Trophoblast cell (in vitro differentiated cells and primary cell): ENCODE measurements at regions not wholly inside any gene's neighbourhood (a gene's known extent, or its start where the extent isn't known, plus 50 kb on each side); places are given as distances from the start of the nearest gene placed in this dataset.

Experiments
- DNase-seq, 2 donors: peaks; one replicate each; pipeline ENCODE4 v3.0.0-alpha.2; 2016
- H2AFZ ChIP-seq: 2 replicates; pipeline ENCODE4 v1.6.1; 2013; ENCODE audit warnings: low read length, moderate library complexity, mild to moderate bottlenecking; ENCODE audit not compliant: insufficient read depth, poor library complexity
- H2AK5ac ChIP-seq: 2 replicates; pipeline ENCODE4 v1.6.1; 2013; ENCODE audit warnings: mild to moderate bottlenecking, low read length
- H2BK120ac ChIP-seq: 2 replicates; pipeline ENCODE4 v1.6.1; 2013; ENCODE audit warnings: low read length, mild to moderate bottlenecking, moderate library complexity; ENCODE audit not compliant: insufficient read depth, poor library complexity
- H2BK12ac ChIP-seq: 2 replicates; pipeline ENCODE4 v1.6.1; 2013; ENCODE audit warnings: mild to moderate bottlenecking, low read length, moderate library complexity
- H2BK5ac ChIP-seq: 2 replicates; pipeline ENCODE4 v1.6.1; 2013; ENCODE audit warnings: low read length, low read depth, moderate library complexity, mild to moderate bottlenecking; ENCODE audit not compliant: poor library complexity
- H3K14ac ChIP-seq: 2 replicates; pipeline ENCODE4 v1.6.1; 2013; ENCODE audit warnings: mild to moderate bottlenecking, low read length
- H3K18ac ChIP-seq: 2 replicates; pipeline ENCODE4 v1.6.1; 2013; ENCODE audit warnings: mild to moderate bottlenecking, low read length
- H3K23ac ChIP-seq: 2 replicates; pipeline ENCODE4 v1.6.1; 2013; ENCODE audit warnings: low read length
- H3K27ac ChIP-seq: 2 replicates; pipeline ENCODE4 v1.5.1; 2013; ENCODE audit warnings: low read depth, mild to moderate bottlenecking, inconsistent platforms, low read length, moderate library complexity
- H3K27me3 ChIP-seq: 2 replicates; pipeline ENCODE4 v1.6.1; 2013; ENCODE audit warnings: inconsistent platforms, mild to moderate bottlenecking, low read length, moderate library complexity; ENCODE audit not compliant: insufficient read depth
- H3K36me3 ChIP-seq, 2 experiments: 1 replicate in 1 of 2; 2 replicates in 1 of 2; pipeline ENCODE4 v1.6.1; 2013; ENCODE audit warnings: low read length in 2 of 2, mild to moderate bottlenecking in 2 of 2, moderate library complexity in 1 of 2; ENCODE audit not compliant: insufficient read depth in 2 of 2, control insufficient read depth in 1 of 2
- H3K4ac ChIP-seq: 2 replicates; pipeline ENCODE4 v1.6.1; 2013; ENCODE audit warnings: low read depth, mild to moderate bottlenecking, low read length, moderate library complexity
- H3K4me1 ChIP-seq, 2 experiments: 1 replicate in 1 of 2; 2 replicates in 1 of 2; pipeline ENCODE4 v1.6.1; 2013; ENCODE audit warnings: low read length in 2 of 2, mild to moderate bottlenecking in 2 of 2, moderate library complexity in 1 of 2; ENCODE audit not compliant: insufficient read depth in 2 of 2, control insufficient read depth in 1 of 2
- H3K4me2 ChIP-seq: 2 replicates; pipeline ENCODE4 v1.6.1; 2013; ENCODE audit warnings: inconsistent platforms, mild to moderate bottlenecking, low read length, moderate library complexity
- H3K4me3 ChIP-seq: 2 replicates; pipeline ENCODE4 v1.5.1; 2013; ENCODE audit warnings: mild to moderate bottlenecking, low read depth, low read length, inconsistent platforms
- H3K79me1 ChIP-seq: one replicate; pipeline ENCODE4 v1.6.1; 2013; ENCODE audit warnings: low read length
- H3K79me2 ChIP-seq: 2 replicates; pipeline ENCODE4 v1.6.1; 2013; ENCODE audit warnings: low read length, mild to moderate bottlenecking; ENCODE audit not compliant: control insufficient read depth, insufficient read depth, poor library complexity
- H3K9ac ChIP-seq: 2 replicates; pipeline ENCODE4 v1.6.1; 2013; ENCODE audit warnings: mild to moderate bottlenecking, low read length
- H3K9me3 ChIP-seq: 2 replicates; pipeline ENCODE4 v1.6.1; 2013; ENCODE audit warnings: low read depth, mild to moderate bottlenecking, control low read depth, inconsistent platforms, low read length; ENCODE audit not compliant: insufficient read depth
- H4K12ac ChIP-seq: 2 replicates; pipeline ENCODE4 v1.6.1; 2013; ENCODE audit warnings: low read depth, mild to moderate bottlenecking, low read length, moderate library complexity
- H4K8ac ChIP-seq: 2 replicates; pipeline ENCODE4 v1.6.1; 2013; ENCODE audit warnings: low read depth, mild to moderate bottlenecking, low read length, moderate library complexity
- H4K91ac ChIP-seq: one replicate; pipeline ENCODE4 v1.6.1; 2013; ENCODE audit warnings: low read depth, mild to moderate bottlenecking, low read length, moderate library complexity
- WGBS: extraction: QIAGEN DNeasy Blood & Tissue Kit; methylation state at CpG from one replicate; pipeline ENCODE4 v1.1.7; 2013; ENCODE audit warnings: missing lambda C conversion rate; ENCODE audit not compliant: insufficient read length, insufficient coverage; ENCODE audit errors: extremely low coverage; 5-methylcytosine and 5-hydroxymethylcytosine counted together

DNA sequence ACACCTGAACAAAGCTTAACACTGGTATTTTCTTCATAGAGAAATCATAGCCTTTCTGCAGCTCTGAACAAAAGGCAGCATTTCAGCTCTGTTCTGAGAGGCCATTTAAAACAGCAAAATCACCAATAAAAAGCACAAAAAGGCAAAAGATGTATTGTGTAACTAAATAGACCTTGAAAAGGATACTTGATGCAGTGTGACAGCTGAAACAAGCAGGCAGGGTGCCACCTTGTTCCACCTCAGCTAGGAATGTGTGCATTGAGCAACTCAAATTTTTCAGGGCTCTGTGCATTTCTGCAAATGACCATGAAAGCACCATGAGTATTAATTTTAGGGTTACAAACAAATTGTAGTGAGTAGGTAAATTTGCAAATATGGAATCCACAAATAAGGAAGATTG is 65.8 kb downstream of the RHOU start:
- no peak overlapping the region for H3K4me2 ChIP-seq
- H3K18ac ChIP-seq, result no peak overlapping the region
- no peak overlapping the region for H2AFZ ChIP-seq
- H3K23ac ChIP-seq, result no peak overlapping the region
- H3K79me1 ChIP-seq, result peaks cover 7% of the 10 kb centered on the region
- H3K4me3 ChIP-seq, result no peak overlapping the region
- peaks cover 9 to 17% of the 10 kb centered on the region in 2 experiments for H3K4me1 ChIP-seq
- no peak overlapping the region for H4K12ac ChIP-seq
- no peaks in the 10 kb centered on the region for H3K27me3 ChIP-seq
- H2AK5ac ChIP-seq, result no peak overlapping the region
- no peak overlapping the region for H3K4ac ChIP-seq
- no peak overlapping the region for H2BK5ac ChIP-seq
- no peak overlapping the region for H2BK120ac ChIP-seq
- H3K79me2 ChIP-seq, result no peaks in the 10 kb centered on the region
- no peaks in the 10 kb centered on the region for H3K9me3 ChIP-seq
- H3K14ac ChIP-seq, result no peak overlapping the region
- no peak overlapping the region for H3K9ac ChIP-seq
- H2BK12ac ChIP-seq, result no peak overlapping the region
- no peak overlapping the region for H4K8ac ChIP-seq
- peak; percentile 43 to 80 for DNase-seq
- no peak overlapping the region for H3K27ac ChIP-seq
- no peaks in the 10 kb centered on the region for H3K36me3 ChIP-seq
- H4K91ac ChIP-seq, result no peak overlapping the region

DNA sequence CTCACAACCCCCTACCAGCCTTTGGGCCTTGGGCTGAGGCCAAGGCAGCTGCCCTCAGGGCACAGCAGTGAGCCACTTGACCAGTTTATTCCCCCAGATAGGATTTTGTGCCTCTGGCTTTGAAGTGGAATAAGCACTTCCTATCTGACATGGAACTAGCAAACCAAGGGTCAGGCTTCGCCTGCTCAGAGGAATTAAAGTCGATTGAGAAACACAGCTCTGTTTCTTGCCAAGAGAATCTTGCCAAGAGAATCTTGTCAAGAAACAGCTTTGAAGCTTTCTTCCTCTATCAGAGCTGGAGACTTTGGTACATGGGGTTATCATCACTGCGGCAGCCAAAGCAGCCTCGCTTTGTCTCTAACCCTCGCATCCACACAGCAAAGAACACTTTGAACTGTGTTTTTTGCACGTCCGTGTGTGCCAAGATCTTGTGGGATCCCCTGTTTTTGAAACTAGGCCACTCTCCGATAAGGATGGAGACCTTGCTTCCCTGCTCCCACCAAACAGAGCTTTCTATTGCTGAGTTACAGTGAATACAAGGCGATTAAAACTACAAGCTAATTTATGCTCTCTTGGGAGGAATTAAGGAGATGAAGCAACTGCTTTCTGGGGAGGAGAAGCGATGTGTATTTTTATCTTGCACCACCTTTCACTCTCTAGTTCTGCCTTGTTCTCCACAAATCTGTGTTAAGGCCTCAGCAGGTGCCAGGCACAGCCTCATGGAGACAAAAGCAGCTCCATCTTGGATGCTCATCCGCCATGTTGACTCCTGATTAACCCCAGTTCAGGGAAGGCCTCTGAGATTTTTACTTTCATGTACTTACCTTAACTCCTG is 67.3 kb downstream of the RHOU start:
- Histone ChIP-seq H3K4me3 (no peak overlapping the region), H2BK120ac (no peak overlapping the region), H3K4ac (no peak overlapping the region), H3K9ac (no peak overlapping the region), H3K23ac (no peak overlapping the region), H4K8ac (no peak overlapping the region), H3K9me3 (no peaks in the 10 kb centered on the region), H2BK12ac (peak overlapping the region; percentile 9), H3K36me3 (no peaks in the 10 kb centered on the region), H3K4me2 (no peak overlapping the region), H3K14ac (no peak overlapping the region), H2AK5ac (no peak overlapping the region), H3K27me3 (no peaks in the 10 kb centered on the region), H4K91ac (peak overlapping the region; percentile 40), H2BK5ac (no peak overlapping the region), H2AFZ (no peak overlapping the region), H3K4me1 (peaks cover 9 to 17% of the 10 kb centered on the region in 2 experiments), H3K18ac (no peak overlapping the region), H4K12ac (no peak overlapping the region), H3K79me2 (no peaks in the 10 kb centered on the region), H3K79me1 (peaks cover 7% of the 10 kb centered on the region), H3K27ac (peak overlapping the region; percentile 49)
- DNase-seq, result peak in 1 of 2 donors; percentile 44
- no CpG with 5 or more reads among the region's 11 CpGs for WGBS

DNA sequence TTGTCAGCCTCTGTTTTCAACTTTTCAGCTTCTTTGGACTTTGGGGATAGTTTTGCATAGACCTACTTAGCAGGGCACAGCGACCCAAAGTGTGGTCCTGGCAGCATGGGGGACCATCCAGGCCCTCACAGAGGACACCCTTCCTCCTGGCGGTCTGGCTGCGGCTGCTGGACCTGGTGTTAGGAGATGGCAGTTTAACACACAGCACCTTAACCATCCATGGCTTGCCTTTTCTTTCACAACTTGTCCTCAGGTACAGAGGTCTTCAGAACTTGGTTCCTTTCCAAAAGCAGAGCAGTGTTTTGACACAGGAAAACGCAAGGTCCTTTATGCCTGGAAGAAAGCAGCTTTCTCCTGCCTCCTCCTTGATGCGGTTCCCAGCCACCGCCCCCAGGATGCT is 68.1 kb downstream of the RHOU start:
- peaks cover 5% of the 10 kb centered on the region for H3K79me1 ChIP-seq
- H4K91ac ChIP-seq, result peak overlapping the region; percentile 42
- WGBS, result no CpG with 5 or more reads among the region's 6 CpGs
- no peak overlapping the region for H4K8ac ChIP-seq
- H2BK12ac ChIP-seq, result peak overlapping the region; percentile 58
- H3K9ac ChIP-seq, result no peak overlapping the region
- H3K4ac ChIP-seq, result no peak overlapping the region
- no peaks in the 10 kb centered on the region for H3K27me3 ChIP-seq
- H3K79me2 ChIP-seq, result no peaks in the 10 kb centered on the region
- H3K27ac ChIP-seq, result no peak overlapping the region
- no peak overlapping the region for H2AK5ac ChIP-seq
- H3K14ac ChIP-seq, result no peak overlapping the region
- H2AFZ ChIP-seq, result no peak overlapping the region
- H3K4me3 ChIP-seq, result no peak overlapping the region
- DNase-seq, result no peak
- H3K18ac ChIP-seq, result no peak overlapping the region
- H4K12ac ChIP-seq, result no peak overlapping the region
- no peaks in the 10 kb centered on the region for H3K9me3 ChIP-seq
- H3K23ac ChIP-seq, result no peak overlapping the region
- no peak overlapping the region for H3K4me2 ChIP-seq
- peaks cover 9 to 14% of the 10 kb centered on the region in 2 experiments for H3K4me1 ChIP-seq
- H3K36me3 ChIP-seq, result no peaks in the 10 kb centered on the region
- H2BK120ac ChIP-seq, result no peak overlapping the region
- H2BK5ac ChIP-seq, result no peak overlapping the region

DNA sequence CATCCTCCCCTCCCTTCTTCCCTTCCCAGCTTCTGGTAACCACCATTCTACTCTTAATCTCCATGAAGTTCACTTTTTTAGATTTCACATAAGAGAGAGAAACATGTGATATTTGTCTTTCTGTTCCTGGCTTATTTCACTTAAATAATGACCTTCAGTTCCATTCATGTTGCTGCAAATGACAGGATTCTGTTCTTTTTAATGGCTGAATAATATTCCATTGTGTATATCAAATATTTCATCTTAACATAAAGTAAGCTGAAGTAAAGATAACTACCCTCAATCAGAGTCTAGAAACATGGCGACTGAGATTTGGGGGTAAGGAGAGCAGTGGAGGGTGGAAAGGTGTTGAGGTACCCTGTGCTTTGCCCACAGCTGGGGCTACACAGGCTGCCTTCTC is 68.9 kb downstream of the RHOU start:
- Histone ChIP-seq H3K4me3 (no peak overlapping the region), H2BK5ac (no peak overlapping the region), H3K27me3 (no peaks in the 10 kb centered on the region), H3K4me1 (peaks cover 9 to 14% of the 10 kb centered on the region in 2 experiments), H3K79me1 (peaks cover 5% of the 10 kb centered on the region), H3K4ac (no peak overlapping the region), H3K4me2 (no peak overlapping the region), H2BK120ac (peak overlapping the region; percentile 9), H2BK12ac (peak overlapping the region; percentile 20), H3K14ac (no peak overlapping the region), H2AK5ac (no peak overlapping the region), H3K23ac (no peak overlapping the region), H3K9me3 (no peaks in the 10 kb centered on the region), H3K9ac (no peak overlapping the region), H2AFZ (no peak overlapping the region), H4K91ac (peak overlapping the region; percentile 25), H3K79me2 (no peaks in the 10 kb centered on the region), H3K18ac (no peak overlapping the region), H3K36me3 (no peaks in the 10 kb centered on the region), H4K8ac (no peak overlapping the region), H4K12ac (no peak overlapping the region), H3K27ac (no peak overlapping the region)
- no CpG with 5 or more reads among the region's 1 CpG for WGBS
- no peak for DNase-seq
